GM18951 (cell line): ENCODE measurements at regions not wholly inside any gene's neighbourhood (a gene's known extent, or its start where the extent isn't known, plus 50 kb on each side); places are given as distances from the start of the nearest gene placed in this dataset.

ENCODE experiments used
- POLR2A ChIP-seq: IDR thresholded peaks from 4 replicates; pipeline ENCODE4 v1.6.1; 2011; ENCODE audit warnings: mild to moderate bottlenecking; ENCODE audit not compliant: insufficient read length, insufficient read depth; ENCODE audit errors: extremely low read depth
- in situ Hi-C: fragments of 300-500 bp; cut with MboI; formaldehyde crosslinking; loops from one replicate; pipeline ENCODE4 v1.12.0; 2022; ENCODE audit warnings: low sequenced_read_pairs, mixed read lengths, inconsistent platforms; ENCODE audit not compliant: unreplicated experiment

- in situ Hi-C loops: no loop called here
- no peak for TF ChIP-seq POLR2A
Measured at GRCh38 chr1:103372866-103373265, 152.6 kb upstream of the RNPC3 start.

- no peak for TF ChIP-seq POLR2A
- in situ Hi-C loops: no loop called here
Measured at GRCh38 chr1:103371234-103371633, 154.3 kb upstream of the RNPC3 start.

DNA sequence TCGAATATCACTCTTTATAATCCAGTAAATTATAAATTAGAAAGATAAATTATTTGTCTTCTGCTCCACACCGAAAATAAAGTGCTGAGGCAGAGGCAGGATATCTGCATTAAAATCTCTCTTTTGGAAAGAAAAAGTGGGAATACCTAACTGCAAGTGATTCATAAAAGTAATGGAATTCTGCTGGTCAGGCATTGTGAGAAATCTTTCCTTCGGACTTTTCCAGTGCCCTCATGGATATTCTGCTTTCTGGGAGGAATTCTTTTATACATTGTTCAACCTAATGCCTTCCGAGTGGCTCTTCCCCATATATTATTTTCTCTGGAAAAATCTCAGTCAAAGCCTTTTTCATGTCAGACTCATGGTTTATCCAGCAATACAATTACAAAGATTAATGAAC, 158.3 kb upstream of the RNPC3 start:
- in situ Hi-C loops: no loop called here
- TF ChIP-seq POLR2A: no peak

- TF ChIP-seq POLR2A: no peak
- in situ Hi-C loops: no loop called here
Measured at GRCh38 chr1:103365860-103366569, 159.5 kb upstream of the RNPC3 start.

DNA sequence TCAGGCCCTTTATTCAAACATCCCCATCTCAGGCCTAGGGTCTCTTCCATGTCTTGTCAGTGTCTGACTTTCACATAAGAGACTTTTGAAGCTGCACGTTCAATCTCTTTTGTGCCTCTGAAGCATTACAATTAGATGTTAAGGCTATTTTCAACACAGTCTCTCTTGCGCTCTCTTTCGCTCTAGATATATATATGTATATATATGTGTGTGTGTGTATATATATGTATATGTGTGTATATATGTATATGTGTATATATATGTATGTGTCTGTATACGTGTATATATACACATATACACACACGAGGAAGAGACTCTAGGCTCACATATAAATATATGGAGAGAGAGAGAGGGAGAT, 162.5 kb upstream of the RNPC3 start:
- in situ Hi-C loops: no loop called here
- no peak for TF ChIP-seq POLR2A

- in situ Hi-C loops: no loop called here
- no peak for TF ChIP-seq POLR2A
Measured at GRCh38 chr1:103362348-103363007, 163.0 kb upstream of the RNPC3 start.

DNA sequence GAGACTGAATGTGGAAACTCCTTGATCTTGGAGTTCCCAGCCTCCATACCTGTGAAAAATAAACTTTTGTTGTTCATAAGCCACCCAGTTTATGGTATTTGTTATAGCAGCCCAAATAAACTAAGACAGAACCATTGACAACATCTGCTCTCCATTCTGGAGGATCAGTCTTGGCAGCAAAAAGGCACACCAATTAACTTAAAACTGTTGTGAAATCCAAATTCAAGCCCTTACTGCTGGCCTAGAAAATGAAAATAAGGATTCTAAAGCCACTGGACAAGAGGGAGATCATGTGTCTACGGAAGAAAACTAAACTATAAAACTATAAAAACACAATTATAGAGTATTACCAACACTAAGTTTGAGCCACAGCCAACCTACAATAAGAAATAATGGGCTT, 172.1 kb upstream of the RNPC3 start:
- in situ Hi-C loops: no loop called here
- TF ChIP-seq POLR2A: no peak

GRCh38 chr1:103348136-103348535, 177.4 kb upstream of the RNPC3 start:
- in situ Hi-C loops: no loop called here
- TF ChIP-seq POLR2A: no peak

DNA sequence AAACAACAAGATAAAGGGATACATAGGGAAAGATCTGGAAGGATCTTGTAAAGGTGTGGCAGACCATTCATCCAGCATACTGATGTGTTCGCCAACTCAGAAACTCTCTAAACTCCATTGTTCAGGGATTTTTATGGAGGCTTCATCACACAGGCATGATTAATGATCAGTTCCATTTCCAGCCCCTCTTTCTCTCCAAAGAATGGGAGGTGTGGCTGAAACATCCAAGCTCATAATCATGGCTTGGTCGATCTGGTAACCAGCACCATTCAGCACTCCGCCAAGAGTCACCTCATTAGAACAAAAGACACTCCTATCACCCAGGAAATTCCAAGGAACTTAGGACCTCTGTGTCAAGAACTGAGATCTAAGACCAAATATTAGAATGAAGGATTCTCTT, 180.6 kb upstream of the RNPC3 start:
- no peak for TF ChIP-seq POLR2A
- in situ Hi-C loops: no loop called here

- TF ChIP-seq POLR2A: no peak
- in situ Hi-C loops: no loop called here
Measured at GRCh38 chr1:103341377-103341880, 184.1 kb upstream of the RNPC3 start.

DNA sequence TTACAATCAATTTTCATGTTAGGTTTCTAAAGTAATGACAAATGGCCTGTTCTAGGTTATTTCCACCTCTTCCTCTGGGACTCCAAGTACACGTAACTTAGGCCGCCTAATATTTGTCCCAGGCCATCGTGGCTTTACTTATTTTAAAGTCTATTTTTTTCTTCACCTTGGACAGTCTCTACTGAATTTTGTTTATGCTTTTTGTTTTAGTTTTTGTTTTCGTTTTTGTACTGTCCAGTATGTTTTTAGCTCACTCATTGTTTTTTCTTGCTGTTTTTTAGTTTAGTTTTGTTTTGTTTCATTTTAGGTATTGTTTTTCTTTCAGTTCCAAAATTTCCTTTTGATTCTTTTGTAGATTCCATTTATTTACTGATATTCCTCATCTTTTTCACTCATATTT, 187.7 kb upstream of the RNPC3 start:
- in situ Hi-C loops: no loop called here
- no peak for TF ChIP-seq POLR2A

GRCh38 chr1:103336408-103336807, 189.1 kb upstream of the RNPC3 start:
- in situ Hi-C loops: no loop called here
- no peak for TF ChIP-seq POLR2A

- in situ Hi-C loops: no loop called here
- no peak for TF ChIP-seq POLR2A
Measured at GRCh38 chr1:103333141-103333540, 192.4 kb upstream of the RNPC3 start.

DNA sequence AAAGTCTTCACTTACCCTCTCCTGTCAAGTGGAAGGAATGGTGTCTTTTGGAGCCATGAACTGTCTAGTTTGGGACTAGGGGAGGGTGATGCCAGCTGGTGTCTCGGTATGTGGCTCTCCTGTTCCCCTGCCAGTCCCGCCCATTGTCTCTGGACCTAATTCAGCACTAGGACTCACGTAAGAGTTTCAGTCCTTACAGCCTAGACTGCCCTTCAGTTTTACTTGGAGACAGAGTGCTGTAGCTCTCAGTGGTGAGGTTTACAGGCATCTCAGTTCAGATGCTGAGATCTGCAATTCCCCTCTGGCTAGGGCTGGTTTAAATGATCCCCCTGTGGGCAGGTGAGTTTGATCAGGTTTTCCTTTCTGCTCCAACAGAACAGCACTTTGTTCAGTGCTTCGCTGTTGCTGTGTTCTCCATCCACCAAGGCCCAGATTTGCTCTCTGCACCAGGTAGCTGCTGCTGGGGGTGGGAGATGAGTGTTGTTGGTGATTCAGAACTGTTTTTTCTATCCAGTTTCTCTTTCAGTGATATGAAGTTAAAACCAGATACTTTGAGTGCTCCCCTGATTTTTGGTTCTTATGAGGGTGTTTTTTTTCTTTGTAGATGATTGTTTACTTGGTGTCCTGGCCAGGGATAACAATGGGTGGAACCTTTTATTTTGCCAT, 198.3 kb upstream of the RNPC3 start:
- no peak for TF ChIP-seq POLR2A
- in situ Hi-C loops: no loop called here
